Mononuclear cell (primary cell): ENCODE measurements at regions not wholly inside any gene's neighbourhood (a gene's known extent, or its start where the extent isn't known, plus 50 kb on each side); places are given as distances from the start of the nearest gene placed in this dataset.

Experiments used
- H3K27me3 ChIP-seq: 2 replicates; pipeline ENCODE4 v1.6.0; 2011; ENCODE audit warnings: low read length, control low read depth; ENCODE audit not compliant: insufficient read depth
- H3K4me1 ChIP-seq: 2 replicates; pipeline ENCODE4 v1.5.1; 2011; ENCODE audit warnings: mild to moderate bottlenecking, low read length, control low read depth; ENCODE audit not compliant: insufficient read depth
- H3K4me3 ChIP-seq: 2 replicates; pipeline ENCODE4 v1.5.1; 2011; ENCODE audit warnings: mild to moderate bottlenecking, low read length, moderate library complexity
- H3K9me3 ChIP-seq: 2 replicates; pipeline ENCODE4 v1.5.1; 2011; ENCODE audit warnings: low read depth, mild to moderate bottlenecking, control low read depth, low read length

GRCh38 chr14:101330416-101331140 is 230.7 kb upstream of the DIO3 start:
- no peaks in the 10 kb centered on the region for H3K9me3 ChIP-seq
- H3K4me3 ChIP-seq, result no peak overlapping the region
- H3K4me1 ChIP-seq, result no peaks in the 10 kb centered on the region
- H3K27me3 ChIP-seq, result no peaks in the 10 kb centered on the region

- no peaks in the 10 kb centered on the region for H3K4me1 ChIP-seq
- no peaks in the 10 kb centered on the region for H3K9me3 ChIP-seq
- no peaks in the 10 kb centered on the region for H3K27me3 ChIP-seq
- no peak overlapping the region for H3K4me3 ChIP-seq
Measured at GRCh38 chr14:101331141-101331525, 230.2 kb upstream of the DIO3 start.

GRCh38 chr14:101331661-101332169 is 229.6 kb upstream of the DIO3 start:
- Histone ChIP-seq H3K4me3 (no peak overlapping the region), H3K9me3 (no peaks in the 10 kb centered on the region), H3K27me3 (no peaks in the 10 kb centered on the region), H3K4me1 (no peaks in the 10 kb centered on the region)

- H3K27me3 ChIP-seq, result no peaks in the 10 kb centered on the region
- no peaks in the 10 kb centered on the region for H3K4me1 ChIP-seq
Measured at GRCh38 chr14:101332281-101332680, 229.0 kb upstream of the DIO3 start.

GRCh38 chr14:101333335-101334280 is 227.7 kb upstream of the DIO3 start:
- Histone ChIP-seq H3K4me3 (no peak overlapping the region), H3K27me3 (no peaks in the 10 kb centered on the region), H3K9me3 (no peaks in the 10 kb centered on the region), H3K4me1 (no peaks in the 10 kb centered on the region)

More at GRCh38 chr14:101332281-101332680, 229.0 kb upstream of the DIO3 start:
- no peaks in the 10 kb centered on the region for H3K9me3 ChIP-seq
- H3K4me3 ChIP-seq, result no peak overlapping the region

- H3K27me3 ChIP-seq, result no peaks in the 10 kb centered on the region
- H3K4me1 ChIP-seq, result no peaks in the 10 kb centered on the region
- no peak overlapping the region for H3K4me3 ChIP-seq
- H3K9me3 ChIP-seq, result no peaks in the 10 kb centered on the region
Measured at GRCh38 chr14:101334656-101335055, 226.6 kb upstream of the DIO3 start.

- no peak overlapping the region for H3K4me3 ChIP-seq
- H3K27me3 ChIP-seq, result no peaks in the 10 kb centered on the region
- H3K4me1 ChIP-seq, result no peaks in the 10 kb centered on the region
- no peaks in the 10 kb centered on the region for H3K9me3 ChIP-seq
Measured at GRCh38 chr14:101335061-101335661, 226.1 kb upstream of the DIO3 start.

- no peaks in the 10 kb centered on the region for H3K9me3 ChIP-seq
- H3K4me3 ChIP-seq, result no peak overlapping the region
- H3K27me3 ChIP-seq, result peaks cover 3% of the 10 kb centered on the region
- no peaks in the 10 kb centered on the region for H3K4me1 ChIP-seq
Measured at GRCh38 chr14:101336183-101336582, 225.1 kb upstream of the DIO3 start.

GRCh38 chr14:101337053-101337452 is 224.2 kb upstream of the DIO3 start:
- H3K27me3 ChIP-seq, result peaks cover 3% of the 10 kb centered on the region
- no peaks in the 10 kb centered on the region for H3K4me1 ChIP-seq
- H3K4me3 ChIP-seq, result no peak overlapping the region
- H3K9me3 ChIP-seq, result no peaks in the 10 kb centered on the region

- H3K4me1 ChIP-seq, result no peaks in the 10 kb centered on the region
- H3K4me3 ChIP-seq, result no peak overlapping the region
- no peaks in the 10 kb centered on the region for H3K9me3 ChIP-seq
- H3K27me3 ChIP-seq, result peaks cover 6% of the 10 kb centered on the region
Measured at GRCh38 chr14:101340556-101340955, 220.7 kb upstream of the DIO3 start.

- Histone ChIP-seq H3K27me3 (peaks cover 3% of the 10 kb centered on the region), H3K4me3 (no peak overlapping the region), H3K4me1 (no peaks in the 10 kb centered on the region), H3K9me3 (no peaks in the 10 kb centered on the region)
Measured at GRCh38 chr14:101347893-101348777, 213.2 kb upstream of the DIO3 start.

- no peaks in the 10 kb centered on the region for H3K4me1 ChIP-seq
- no peaks in the 10 kb centered on the region for H3K9me3 ChIP-seq
- no peak overlapping the region for H3K4me3 ChIP-seq
- no peaks in the 10 kb centered on the region for H3K27me3 ChIP-seq
Measured at GRCh38 chr14:101349108-101349507, 212.2 kb upstream of the DIO3 start.

- no peak overlapping the region for H3K4me3 ChIP-seq
- H3K27me3 ChIP-seq, result no peaks in the 10 kb centered on the region
- no peaks in the 10 kb centered on the region for H3K9me3 ChIP-seq
- H3K4me1 ChIP-seq, result no peaks in the 10 kb centered on the region
Measured at GRCh38 chr14:101350021-101350420, 211.3 kb upstream of the DIO3 start.

GRCh38 chr14:101350691-101351090 is 210.6 kb upstream of the DIO3 start:
- Histone ChIP-seq H3K4me3 (no peak overlapping the region), H3K4me1 (no peaks in the 10 kb centered on the region), H3K9me3 (no peaks in the 10 kb centered on the region), H3K27me3 (no peaks in the 10 kb centered on the region)
